Activated CD4-positive, alpha-beta memory T cell treated with anti-CD3 and anti-CD28 coated beads, Interleukin-2, amount 10 ng/mL, durations not matched to agents 7 days and 5 days (primary cell): ENCODE measurements at regions not wholly inside any gene's neighbourhood (a gene's known extent, or its start where the extent isn't known, plus 50 kb on each side); places are given as distances from the start of the nearest gene placed in this dataset.

ENCODE experiments used
- CTCF ChIA-PET: fragments of 350-600 bp; sonication (Branson Sonifier 250); formaldehyde crosslinking; loops from one replicate; lab custom pipeline; 2021; ENCODE audit warnings: antibody characterized with exemption, inconsistent platforms; lab: Charles Lee
- POLR2A ChIA-PET: fragments of 350-600 bp; sonication (Branson Sonifier 250); formaldehyde crosslinking; loops from one replicate; lab custom pipeline; 2021; ENCODE audit warnings: antibody characterized with exemption; lab: Charles Lee
- DNase-seq: peaks from one replicate; pipeline ENCODE4 v3.0.0-alpha.2; 2020
- H3K27ac Mint-ChIP-seq: one replicate; pipeline ENCODE4 v1.8.0; 2021; ENCODE audit warnings: mild to moderate bottlenecking, mixed read lengths
- H3K27me3 Mint-ChIP-seq: one replicate; pipeline ENCODE4 v1.8.0; 2021; ENCODE audit warnings: mixed read lengths
- H3K36me3 Mint-ChIP-seq: one replicate; pipeline ENCODE4 v1.8.0; 2021; ENCODE audit warnings: low read depth, mixed read lengths
- H3K4me1 Mint-ChIP-seq: one replicate; pipeline ENCODE4 v1.8.0; 2021; ENCODE audit warnings: mixed read lengths
- H3K4me3 Mint-ChIP-seq: one replicate; pipeline ENCODE4 v1.8.0; 2021; ENCODE audit warnings: mild to moderate bottlenecking, mixed read lengths
- H3K9me3 Mint-ChIP-seq: one replicate; pipeline ENCODE4 v1.8.0; 2021; ENCODE audit warnings: mixed read lengths

GRCh38 chr2:236745420-236746210 lies 176.0 kb downstream of the ACKR3 start:
- H3K27ac Mint-ChIP-seq: no peak overlapping the region

GRCh38 chr2:236746833-236747232 lies 177.2 kb downstream of the ACKR3 start:
- POLR2A ChIA-PET: no interaction called here
- no peak for DNase-seq
- H3K36me3 Mint-ChIP-seq: no peaks in the 10 kb centered on the region

More at GRCh38 chr2:236745420-236746210, 176.0 kb downstream of the ACKR3 start:
- no peak for DNase-seq
- peaks cover 11% of the 10 kb centered on the region for H3K27me3 Mint-ChIP-seq
- no peaks in the 10 kb centered on the region for H3K9me3 Mint-ChIP-seq
- H3K4me3 Mint-ChIP-seq: no peak overlapping the region
- no peaks in the 10 kb centered on the region for H3K36me3 Mint-ChIP-seq
- CTCF ChIA-PET: no interaction called here
- POLR2A ChIA-PET: no interaction called here
- H3K4me1 Mint-ChIP-seq: no peaks in the 10 kb centered on the region

GRCh38 chr2:236747426-236747825 lies 177.8 kb downstream of the ACKR3 start:
- ChIA-PET CTCF (no interaction called here), POLR2A (no interaction called here)
- Mint-ChIP-seq H3K36me3 (no peaks in the 10 kb centered on the region), H3K27me3 (peaks cover 12% of the 10 kb centered on the region), H3K4me3 (no peak overlapping the region), H3K4me1 (no peaks in the 10 kb centered on the region), H3K27ac (no peak overlapping the region), H3K9me3 (no peaks in the 10 kb centered on the region)
- DNase-seq: no peak

More at GRCh38 chr2:236746833-236747232, 177.2 kb downstream of the ACKR3 start:
- no peak overlapping the region for H3K27ac Mint-ChIP-seq
- CTCF ChIA-PET: no interaction called here
- H3K27me3 Mint-ChIP-seq: peaks cover 14% of the 10 kb centered on the region
- H3K4me1 Mint-ChIP-seq: no peaks in the 10 kb centered on the region
- H3K9me3 Mint-ChIP-seq: no peaks in the 10 kb centered on the region
- no peak overlapping the region for H3K4me3 Mint-ChIP-seq

- ChIA-PET CTCF (no interaction called here), POLR2A (no interaction called here)
- Mint-ChIP-seq H3K9me3 (no peaks in the 10 kb centered on the region), H3K4me3 (no peak overlapping the region), H3K36me3 (no peaks in the 10 kb centered on the region), H3K4me1 (no peaks in the 10 kb centered on the region), H3K27ac (no peak overlapping the region), H3K27me3 (peaks cover 12% of the 10 kb centered on the region)
- DNase-seq: no peak
Observed at GRCh38 chr2:236747925-236748324, 178.3 kb downstream of the ACKR3 start.

GRCh38 chr2:236748385-236748784 lies 178.8 kb downstream of the ACKR3 start:
- ChIA-PET POLR2A (no interaction called here), CTCF (no interaction called here)

GRCh38 chr2:236748801-236749200 lies 179.2 kb downstream of the ACKR3 start:
- Mint-ChIP-seq H3K27ac (no peak overlapping the region), H3K4me1 (no peaks in the 10 kb centered on the region), H3K27me3 (peaks cover 6% of the 10 kb centered on the region), H3K36me3 (no peaks in the 10 kb centered on the region), H3K9me3 (no peaks in the 10 kb centered on the region), H3K4me3 (no peak overlapping the region)
- ChIA-PET CTCF (no interaction called here), POLR2A (no interaction called here)
- no peak for DNase-seq

More at GRCh38 chr2:236748385-236748784, 178.8 kb downstream of the ACKR3 start:
- Mint-ChIP-seq H3K4me1 (no peaks in the 10 kb centered on the region), H3K27me3 (peaks cover 9% of the 10 kb centered on the region), H3K9me3 (no peaks in the 10 kb centered on the region), H3K36me3 (no peaks in the 10 kb centered on the region), H3K4me3 (no peak overlapping the region), H3K27ac (no peak overlapping the region)
- no peak for DNase-seq

GRCh38 chr2:236749346-236749745 lies 179.7 kb downstream of the ACKR3 start:
- Mint-ChIP-seq H3K4me3 (no peak overlapping the region), H3K4me1 (no peaks in the 10 kb centered on the region), H3K36me3 (no peaks in the 10 kb centered on the region), H3K9me3 (no peaks in the 10 kb centered on the region), H3K27me3 (peaks cover 5% of the 10 kb centered on the region), H3K27ac (no peak overlapping the region)
- ChIA-PET CTCF (no interaction called here), POLR2A (no interaction called here)
- no peak for DNase-seq

- DNase-seq: no peak
- Mint-ChIP-seq H3K4me3 (no peak overlapping the region), H3K9me3 (no peaks in the 10 kb centered on the region), H3K27ac (no peak overlapping the region), H3K4me1 (no peaks in the 10 kb centered on the region), H3K36me3 (no peaks in the 10 kb centered on the region), H3K27me3 (peaks cover 3% of the 10 kb centered on the region)
- CTCF ChIA-PET: no interaction called here
- POLR2A ChIA-PET: no interaction called here
Observed at GRCh38 chr2:236752096-236752495, 182.5 kb downstream of the ACKR3 start.

GRCh38 chr2:236753606-236754270 lies 184.1 kb downstream of the ACKR3 start:
- H3K27me3 Mint-ChIP-seq: peaks cover 4% of the 10 kb centered on the region
- no peak overlapping the region for H3K27ac Mint-ChIP-seq
- no peaks in the 10 kb centered on the region for H3K4me1 Mint-ChIP-seq
- H3K4me3 Mint-ChIP-seq: no peak overlapping the region
- no peak for DNase-seq
- ChIA-PET CTCF (no interaction called here), POLR2A (no interaction called here)
- no peaks in the 10 kb centered on the region for H3K9me3 Mint-ChIP-seq
- no peaks in the 10 kb centered on the region for H3K36me3 Mint-ChIP-seq

- Mint-ChIP-seq H3K9me3 (no peaks in the 10 kb centered on the region), H3K4me1 (no peaks in the 10 kb centered on the region), H3K4me3 (no peak overlapping the region), H3K27ac (no peak overlapping the region), H3K27me3 (peaks cover 5% of the 10 kb centered on the region), H3K36me3 (no peaks in the 10 kb centered on the region)
- POLR2A ChIA-PET: no interaction called here
- no peak for DNase-seq
- CTCF ChIA-PET: no interaction called here
Observed at GRCh38 chr2:236754271-236754944, 184.8 kb downstream of the ACKR3 start.

- CTCF ChIA-PET: no interaction called here
- POLR2A ChIA-PET: no interaction called here
- H3K27me3 Mint-ChIP-seq: peaks cover 8% of the 10 kb centered on the region
- DNase-seq: no peak
- no peaks in the 10 kb centered on the region for H3K36me3 Mint-ChIP-seq
- no peak overlapping the region for H3K27ac Mint-ChIP-seq
- no peaks in the 10 kb centered on the region for H3K4me1 Mint-ChIP-seq
- no peaks in the 10 kb centered on the region for H3K9me3 Mint-ChIP-seq
- H3K4me3 Mint-ChIP-seq: no peak overlapping the region
Observed at GRCh38 chr2:236755278-236755840, 185.7 kb downstream of the ACKR3 start.

- no peaks in the 10 kb centered on the region for H3K9me3 Mint-ChIP-seq
- CTCF ChIA-PET: no interaction called here
- H3K4me1 Mint-ChIP-seq: no peaks in the 10 kb centered on the region
- H3K27me3 Mint-ChIP-seq: peaks cover 6% of the 10 kb centered on the region
- no peak for DNase-seq
- H3K36me3 Mint-ChIP-seq: no peaks in the 10 kb centered on the region
- H3K4me3 Mint-ChIP-seq: no peak overlapping the region
- H3K27ac Mint-ChIP-seq: no peak overlapping the region
- POLR2A ChIA-PET: no interaction called here
Observed at GRCh38 chr2:236758406-236758805, 188.8 kb downstream of the ACKR3 start.

GRCh38 chr2:236760246-236760645 lies 190.6 kb downstream of the ACKR3 start:
- Mint-ChIP-seq H3K27ac (no peak overlapping the region), H3K27me3 (peaks cover 6% of the 10 kb centered on the region)

More at GRCh38 chr2:236760246-236760645, 190.6 kb downstream of the ACKR3 start:
- Mint-ChIP-seq H3K4me1 (no peaks in the 10 kb centered on the region), H3K4me3 (no peak overlapping the region), H3K9me3 (no peaks in the 10 kb centered on the region), H3K36me3 (no peaks in the 10 kb centered on the region)
- ChIA-PET POLR2A (no interaction called here), CTCF (no interaction called here)
- DNase-seq: no peak
